Caco-2 (cell line): ENCODE measurements at regions not wholly inside any gene's neighbourhood (a gene's known extent, or its start where the extent isn't known, plus 50 kb on each side); places are given as distances from the start of the nearest gene placed in this dataset.

Experiments
- BruUV-seq: library from RNA; stranded (reverse); fragments of 400-500 nt; replicated peaks from 2 replicates; lab custom pipeline; 2021; lab: Mats Ljungman, UMichigan
- CTCF ChIA-PET: fragments of 300-600 bp; sonication (Branson Sonifier 250); formaldehyde crosslinking; loops from one replicate; lab custom pipeline; 2022; ENCODE audit warnings: antibody characterized with exemption; lab: Charles Lee
- POLR2A ChIA-PET: fragments of 300-600 bp; sonication (Branson Sonifier 250); formaldehyde crosslinking; loops from one replicate; lab custom pipeline; 2022; ENCODE audit warnings: antibody characterized with exemption; lab: Charles Lee
- DNase-seq, 2 experiments: peaks; one replicate each; pipeline versions ENCODE4 v3.0.0 to v3.0.0-alpha.2; 2020 to 2022
- H3K27me3 ChIP-seq: replicated peaks from 2 replicates; pipeline ENCODE4 v1.6.0; 2011; ENCODE audit warnings: low read length; ENCODE audit not compliant: control insufficient read depth, insufficient read depth
- H3K36me3 ChIP-seq: 2 replicates; pipeline ENCODE4 v1.5.1; 2011; ENCODE audit warnings: low read length; ENCODE audit not compliant: control insufficient read depth, insufficient read depth
- H3K4me1 ChIP-seq: fragments of 250-450 bp; sonication (Bioruptor Pico); 2 replicates; pipeline ENCODE4 v1.5.1; 2020; ENCODE audit warnings: mild to moderate bottlenecking
- H3K4me3 ChIP-seq: 2 replicates; pipeline ENCODE4 v1.5.1; 2011; ENCODE audit warnings: low read depth, mild to moderate bottlenecking, control low read depth, low read length
- H3K9me3 ChIP-seq: fragments of 250-450 bp; sonication (Bioruptor Pico); 2 replicates; pipeline ENCODE4 v1.5.1; 2020; ENCODE audit warnings: mild to moderate bottlenecking, moderate library complexity
- H3K27ac Mint-ChIP-seq: one replicate; pipeline ENCODE4 v1.8.0; 2022; ENCODE audit warnings: mixed read lengths; ENCODE audit not compliant: unreplicated experiment
- H3K27me3 Mint-ChIP-seq: one replicate; pipeline ENCODE4 v1.8.0; 2022; ENCODE audit warnings: mixed read lengths; ENCODE audit not compliant: insufficient read depth, unreplicated experiment
- H3K36me3 Mint-ChIP-seq: one replicate; pipeline ENCODE4 v1.8.0; 2022; ENCODE audit warnings: mild to moderate bottlenecking, mixed read lengths; ENCODE audit not compliant: insufficient read depth, unreplicated experiment
- H3K4me1 Mint-ChIP-seq: one replicate; pipeline ENCODE4 v1.8.0; 2022; ENCODE audit warnings: low read depth, mixed read lengths; ENCODE audit not compliant: unreplicated experiment
- H3K4me3 Mint-ChIP-seq: one replicate; pipeline ENCODE4 v1.8.0; 2022; ENCODE audit warnings: mild to moderate bottlenecking, moderate library complexity, mixed read lengths; ENCODE audit not compliant: unreplicated experiment
- H3K9me3 Mint-ChIP-seq: one replicate; pipeline ENCODE4 v1.8.0; 2022; ENCODE audit warnings: mixed read lengths; ENCODE audit not compliant: unreplicated experiment
- intact Hi-C: fragments of 100-400 bp; cut with micrococcal nuclease; formaldehyde crosslinking; loops from one replicate; pipeline ENCODE4 v1.10.0; 2022; ENCODE audit not compliant: unreplicated experiment
- TF ChIP-seq, protein P1 (sequence below), 2 experiments: fragments of 200-600 bp in 1 of 2; IDR thresholded peaks; 1 replicate in 1 of 2; 2 replicates in 1 of 2; pipeline versions ENCODE4 v1.5.1 to v1.8.0; 2011 to 2022; ENCODE audit warnings: antibody characterized with exemption in 1 of 2, control low read depth in 1 of 2, inconsistent platforms in 1 of 2, low read depth in 1 of 2, low read length in 1 of 2, mild to moderate bottlenecking in 1 of 2, moderate library complexity in 1 of 2; ENCODE audit not compliant: insufficient read depth in 1 of 2, severe bottlenecking in 1 of 2, unreplicated experiment in 1 of 2

DNA sequence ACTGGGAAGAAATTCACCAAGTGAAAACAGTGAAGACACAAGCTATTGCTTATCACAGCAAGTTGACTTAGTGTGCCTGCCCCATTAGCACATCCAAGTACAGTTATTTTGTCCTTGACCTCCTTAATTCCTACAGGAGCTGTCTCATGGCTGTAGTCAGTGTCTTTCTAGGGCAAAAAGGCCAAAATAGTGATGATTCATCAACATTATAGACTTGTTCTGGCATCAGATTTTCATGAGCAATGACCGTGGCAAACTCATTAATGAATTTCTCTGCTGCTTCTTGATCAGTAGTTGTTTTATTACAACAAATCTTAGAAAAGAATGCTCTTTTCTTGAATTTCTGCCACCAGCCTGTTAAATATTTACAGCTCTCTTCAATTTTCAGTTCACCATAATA, 1169.3 kb upstream of the DDX18 start:
- Mint-ChIP-seq H3K27me3 (no peaks in the 10 kb centered on the region), H3K36me3 (no peaks in the 10 kb centered on the region), H3K9me3 (no peaks in the 10 kb centered on the region), H3K27ac (no peak overlapping the region), H3K4me1 (no peaks in the 10 kb centered on the region), H3K4me3 (no peak overlapping the region)
- H3K9me3 ChIP-seq, result no peaks in the 10 kb centered on the region
- no peaks in the 10 kb centered on the region for H3K36me3 ChIP-seq
- CTCF ChIA-PET, result no interaction called here
- BruUV-seq, result no TSS peak
- no peak for DNase-seq
- intact Hi-C loops, result no loop called here
- POLR2A ChIA-PET, result no interaction called here
- no peak overlapping the region for H3K4me3 ChIP-seq
- H3K27me3 ChIP-seq, result no peaks in the 10 kb centered on the region
- TF ChIP-seq, protein P1, sequence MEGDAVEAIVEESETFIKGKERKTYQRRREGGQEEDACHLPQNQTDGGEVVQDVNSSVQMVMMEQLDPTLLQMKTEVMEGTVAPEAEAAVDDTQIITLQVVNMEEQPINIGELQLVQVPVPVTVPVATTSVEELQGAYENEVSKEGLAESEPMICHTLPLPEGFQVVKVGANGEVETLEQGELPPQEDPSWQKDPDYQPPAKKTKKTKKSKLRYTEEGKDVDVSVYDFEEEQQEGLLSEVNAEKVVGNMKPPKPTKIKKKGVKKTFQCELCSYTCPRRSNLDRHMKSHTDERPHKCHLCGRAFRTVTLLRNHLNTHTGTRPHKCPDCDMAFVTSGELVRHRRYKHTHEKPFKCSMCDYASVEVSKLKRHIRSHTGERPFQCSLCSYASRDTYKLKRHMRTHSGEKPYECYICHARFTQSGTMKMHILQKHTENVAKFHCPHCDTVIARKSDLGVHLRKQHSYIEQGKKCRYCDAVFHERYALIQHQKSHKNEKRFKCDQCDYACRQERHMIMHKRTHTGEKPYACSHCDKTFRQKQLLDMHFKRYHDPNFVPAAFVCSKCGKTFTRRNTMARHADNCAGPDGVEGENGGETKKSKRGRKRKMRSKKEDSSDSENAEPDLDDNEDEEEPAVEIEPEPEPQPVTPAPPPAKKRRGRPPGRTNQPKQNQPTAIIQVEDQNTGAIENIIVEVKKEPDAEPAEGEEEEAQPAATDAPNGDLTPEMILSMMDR (IDR thresholded peaks at IDR 0.05; ENCODE audit: insufficient read depth in 1 of 2, low read depth in 1 of 2, low read length in 1 of 2, severe bottlenecking in 1 of 2, unreplicated experiment in 1 of 2), result no peak
- H3K4me1 ChIP-seq, result no peaks in the 10 kb centered on the region

DNA sequence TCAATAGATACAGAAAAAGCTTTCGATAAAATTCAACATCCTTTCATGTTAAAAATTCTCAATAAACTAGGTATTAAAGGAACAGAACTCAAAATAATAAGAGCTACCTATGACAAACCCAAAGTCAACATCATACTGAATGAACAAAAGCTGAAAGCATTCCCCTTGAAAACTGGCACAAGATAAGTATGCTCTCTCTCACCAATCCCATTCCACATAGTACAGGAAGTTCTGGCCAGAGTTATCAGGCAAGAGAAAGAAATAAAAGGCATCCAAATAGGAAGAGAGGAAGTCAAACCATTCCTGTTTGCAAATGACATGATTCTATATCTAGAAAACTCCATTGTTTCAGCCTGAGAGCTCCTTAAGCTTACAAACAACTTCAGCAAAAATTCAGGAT, 1145.8 kb upstream of the DDX18 start:
- Mint-ChIP-seq H3K27me3 (no peaks in the 10 kb centered on the region), H3K4me1 (no peaks in the 10 kb centered on the region), H3K36me3 (no peaks in the 10 kb centered on the region), H3K9me3 (no peaks in the 10 kb centered on the region), H3K4me3 (no peak overlapping the region), H3K27ac (no peak overlapping the region)
- no peaks in the 10 kb centered on the region for H3K27me3 ChIP-seq
- no peaks in the 10 kb centered on the region for H3K36me3 ChIP-seq
- no peak for DNase-seq
- H3K9me3 ChIP-seq, result peaks cover 2% of the 10 kb centered on the region; the same call in 1 of the 2 replicates
- CTCF ChIA-PET, result no interaction called here
- TF ChIP-seq, protein P1 (IDR thresholded peaks at IDR 0.05; ENCODE audit: insufficient read depth in 1 of 2, low read depth in 1 of 2, low read length in 1 of 2, severe bottlenecking in 1 of 2, unreplicated experiment in 1 of 2), result no peak
- intact Hi-C loops, result no loop called here
- BruUV-seq, result no TSS peak
- H3K4me1 ChIP-seq, result no peaks in the 10 kb centered on the region
- H3K4me3 ChIP-seq, result no peak overlapping the region
- POLR2A ChIA-PET, result no interaction called here

DNA sequence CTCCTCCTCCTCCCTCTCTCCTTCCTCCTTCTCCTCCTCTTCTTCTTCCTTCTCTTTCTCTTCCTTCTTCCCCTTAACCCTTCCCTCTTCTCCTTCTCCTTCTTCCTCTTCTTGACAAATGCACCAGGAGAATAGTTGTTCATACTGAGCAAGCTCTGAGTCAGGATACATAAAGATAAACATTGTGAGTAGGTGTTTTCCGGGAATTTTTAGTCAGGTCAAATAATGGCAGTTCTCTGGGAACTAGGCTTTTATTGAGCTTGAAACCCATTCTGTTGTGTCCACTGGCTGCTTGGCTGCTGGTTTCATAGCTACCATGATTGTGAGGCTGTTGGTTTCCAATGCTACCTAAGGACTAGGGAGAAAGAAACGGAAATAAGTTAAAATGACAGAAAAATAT, 1144.7 kb upstream of the DDX18 start:
- Mint-ChIP-seq H3K4me1 (no peaks in the 10 kb centered on the region), H3K4me3 (no peak overlapping the region), H3K9me3 (no peaks in the 10 kb centered on the region), H3K27ac (no peak overlapping the region), H3K36me3 (no peaks in the 10 kb centered on the region), H3K27me3 (no peaks in the 10 kb centered on the region)
- BruUV-seq, result no TSS peak
- POLR2A ChIA-PET, result no interaction called here
- TF ChIP-seq, protein P1 (IDR thresholded peaks at IDR 0.05; ENCODE audit: insufficient read depth in 1 of 2, low read depth in 1 of 2, low read length in 1 of 2, severe bottlenecking in 1 of 2, unreplicated experiment in 1 of 2), result no peak
- H3K4me3 ChIP-seq, result no peak overlapping the region
- DNase-seq, result no peak
- H3K4me1 ChIP-seq, result no peaks in the 10 kb centered on the region
- CTCF ChIA-PET, result no interaction called here
- no peaks in the 10 kb centered on the region for H3K27me3 ChIP-seq
- no peaks in the 10 kb centered on the region for H3K36me3 ChIP-seq
- H3K9me3 ChIP-seq, result peaks cover 2% of the 10 kb centered on the region; the same call in 1 of the 2 replicates
- intact Hi-C loops, result no loop called here
